ENCODE measurements at regions not wholly inside any gene's neighbourhood (a gene's known extent, or its start where the extent isn't known, plus 50 kb on each side); places are given as distances from the start of the nearest gene placed in this dataset.

GRCh38 chrX:38860106-38861013 lies 59.1 kb downstream of the MID1IP1 start:
- H3K36me3 ChIP-seq (replicated peaks; ENCODE audit: low read depth, low read length), result no peaks in the 10 kb centered on the region
- no peak overlapping the region for H3K4me3 ChIP-seq (ENCODE audit: low read length)
- no peak overlapping the region for H3K9ac ChIP-seq (ENCODE audit: low read length)
- no peaks in the 10 kb centered on the region for H3K9me3 ChIP-seq (ENCODE audit: insufficient read depth, low read length)
- 0 out of 2 replicates have a peak overlapping the region, but pooled peaks have one; percentile 17 for H3K27ac ChIP-seq (ENCODE audit: low read length)
- no peaks in the 10 kb centered on the region for H3K27me3 ChIP-seq (ENCODE audit: low read depth, low read length)
- H3K4me1 ChIP-seq (ENCODE audit: low read length), result peaks cover 15% of the 10 kb centered on the region
- H3K4me2 ChIP-seq (ENCODE audit: low read length), result peak overlapping the region; percentile 32
- H4K20me1 ChIP-seq (ENCODE audit: insufficient read depth, low read length), result no peaks in the 10 kb centered on the region
- no peaks in the 10 kb centered on the region for H3K79me2 ChIP-seq (ENCODE audit: low read length)
- TF ChIP-seq CTCF (IDR thresholded peaks at IDR 0.05; ENCODE audit: low read depth, low read length) (no peak), EZH2phosphoT487 (IDR thresholded peaks at IDR 0.05; ENCODE audit: low read depth) (no peak)
- H2AFZ ChIP-seq (ENCODE audit: low read depth, low read length), result no peak overlapping the region

- peaks cover 15% of the 10 kb centered on the region for H3K4me1 ChIP-seq (ENCODE audit: low read length)
- no peak overlapping the region for H3K27ac ChIP-seq (ENCODE audit: low read length)
- H3K9me3 ChIP-seq (ENCODE audit: insufficient read depth, low read length), result no peaks in the 10 kb centered on the region
- H3K36me3 ChIP-seq (replicated peaks; ENCODE audit: low read depth, low read length), result no peaks in the 10 kb centered on the region
- no peak overlapping the region for H3K9ac ChIP-seq (ENCODE audit: low read length)
- H3K4me2 ChIP-seq (ENCODE audit: low read length), result no peak overlapping the region
- H3K27me3 ChIP-seq (ENCODE audit: low read depth, low read length), result no peaks in the 10 kb centered on the region
- H3K79me2 ChIP-seq (ENCODE audit: low read length), result no peaks in the 10 kb centered on the region
- H4K20me1 ChIP-seq (ENCODE audit: insufficient read depth, low read length), result no peaks in the 10 kb centered on the region
- no peak overlapping the region for H3K4me3 ChIP-seq (ENCODE audit: low read length)
- TF ChIP-seq CTCF (IDR thresholded peaks at IDR 0.05; ENCODE audit: low read depth, low read length), result no peak
- TF ChIP-seq EZH2phosphoT487 (IDR thresholded peaks at IDR 0.05; ENCODE audit: low read depth), result no peak
- no peak overlapping the region for H2AFZ ChIP-seq (ENCODE audit: low read depth, low read length)
Observed at GRCh38 chrX:38861489-38861888, 60.2 kb downstream of the MID1IP1 start.

GRCh38 chrX:38862100-38862499 lies 60.8 kb downstream of the MID1IP1 start:
- no peaks in the 10 kb centered on the region for H3K27me3 ChIP-seq (ENCODE audit: low read depth, low read length)
- H3K79me2 ChIP-seq (ENCODE audit: low read length), result no peaks in the 10 kb centered on the region
- H3K9ac ChIP-seq (ENCODE audit: low read length), result no peak overlapping the region
- no peak for TF ChIP-seq CTCF (IDR thresholded peaks at IDR 0.05; ENCODE audit: low read depth, low read length)
- no peak for TF ChIP-seq EZH2phosphoT487 (IDR thresholded peaks at IDR 0.05; ENCODE audit: low read depth)
- no peak overlapping the region for H3K4me3 ChIP-seq (ENCODE audit: low read length)
- no peak overlapping the region for H3K4me2 ChIP-seq (ENCODE audit: low read length)
- no peaks in the 10 kb centered on the region for H3K9me3 ChIP-seq (ENCODE audit: insufficient read depth, low read length)
- no peaks in the 10 kb centered on the region for H4K20me1 ChIP-seq (ENCODE audit: insufficient read depth, low read length)
- no peak overlapping the region for H2AFZ ChIP-seq (ENCODE audit: low read depth, low read length)
- H3K27ac ChIP-seq (ENCODE audit: low read length), result no peak overlapping the region
- H3K4me1 ChIP-seq (ENCODE audit: low read length), result peaks cover 15% of the 10 kb centered on the region
- H3K36me3 ChIP-seq (replicated peaks; ENCODE audit: low read depth, low read length), result no peaks in the 10 kb centered on the region

- Histone ChIP-seq H3K36me3 (replicated peaks; ENCODE audit: low read depth, low read length) (no peaks in the 10 kb centered on the region), H3K4me1 (ENCODE audit: low read length) (peaks cover 15% of the 10 kb centered on the region), H3K9ac (ENCODE audit: low read length) (no peak overlapping the region), H3K4me2 (ENCODE audit: low read length) (no peak overlapping the region), H3K27ac (ENCODE audit: low read length) (no peak overlapping the region), H4K20me1 (ENCODE audit: insufficient read depth, low read length) (no peaks in the 10 kb centered on the region), H3K4me3 (ENCODE audit: low read length) (no peak overlapping the region), H3K9me3 (ENCODE audit: insufficient read depth, low read length) (no peaks in the 10 kb centered on the region), H2AFZ (ENCODE audit: low read depth, low read length) (no peak overlapping the region), H3K79me2 (ENCODE audit: low read length) (no peaks in the 10 kb centered on the region), H3K27me3 (ENCODE audit: low read depth, low read length) (no peaks in the 10 kb centered on the region)
- TF ChIP-seq EZH2phosphoT487 (IDR thresholded peaks at IDR 0.05; ENCODE audit: low read depth) (no peak), CTCF (IDR thresholded peaks at IDR 0.05; ENCODE audit: low read depth, low read length) (no peak)
Observed at GRCh38 chrX:38864165-38864564, 62.9 kb downstream of the MID1IP1 start.

Data from OCI-LY3 (cell line).